ENCODE measurements at regions not wholly inside any gene's neighbourhood (a gene's known extent, or its start where the extent isn't known, plus 50 kb on each side); places are given as distances from the start of the nearest gene placed in this dataset.

- Mint-ChIP-seq H3K9me3 (peaks cover 0 to 8% (median 5%) of the 10 kb centered on the region in 5 donors), H3K4me3 (no peak overlapping the region), H3K36me3 (no peaks in the 10 kb centered on the region), H3K27me3 (peaks cover 1 to 5% of the 10 kb centered on the region in 2 donors), H3K4me1 (no peaks in the 10 kb centered on the region), H3K27ac (no peak overlapping the region)
- DNase-seq: no peak
- no peaks in the 10 kb centered on the region for H3K27me3 ChIP-seq (ENCODE audit: insufficient read depth, low read length, poor library complexity, severe bottlenecking)
- no peaks in the 10 kb centered on the region for H3K36me3 ChIP-seq (ENCODE audit: insufficient read depth, low read length)
- no peaks in the 10 kb centered on the region for H3K4me1 ChIP-seq (ENCODE audit: insufficient read depth, low read length)
- no peak overlapping the region for H3K4me3 ChIP-seq (ENCODE audit: low read length)
- CTCF ChIA-PET: no interaction called here
- POLR2A ChIA-PET: no interaction called here
- no peak overlapping the region for H3K27ac ChIP-seq (ENCODE audit: low read depth, low read length)
- no peaks in the 10 kb centered on the region for H3K9me3 ChIP-seq (ENCODE audit: low read length)
Observed at GRCh38 chrX:69045616-69046345, 119.5 kb downstream of the PJA1 start.

DNA sequence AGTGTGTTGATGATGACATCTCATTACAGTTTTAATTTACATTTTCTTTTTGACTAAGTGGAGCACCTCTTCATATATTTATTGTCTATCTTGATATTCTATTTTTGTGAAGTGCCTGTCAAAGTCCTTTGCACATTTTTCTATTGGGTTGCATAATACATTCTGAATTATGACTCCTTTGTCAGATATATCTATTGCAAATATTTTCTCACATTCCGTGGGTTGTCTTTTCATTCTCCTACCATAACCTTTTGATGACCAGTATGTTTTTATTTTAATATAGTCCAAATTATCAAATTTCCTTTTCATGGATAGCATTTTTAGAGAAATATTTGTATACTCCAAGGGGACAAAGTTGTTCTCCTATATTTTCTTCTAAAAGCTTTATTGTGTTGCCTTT is 126.4 kb downstream of the PJA1 start:
- Mint-ChIP-seq H3K4me1 (no peaks in the 10 kb centered on the region), H3K27ac (no peak overlapping the region), H3K4me3 (no peak overlapping the region), H3K27me3 (peaks cover 3 to 5% of the 10 kb centered on the region in 2 donors), H3K36me3 (no peaks in the 10 kb centered on the region), H3K9me3 (peaks cover 0 to 4% (median 0%) of the 10 kb centered on the region in 5 donors)
- ChIA-PET POLR2A (no interaction called here), CTCF (no interaction called here)
- no peaks in the 10 kb centered on the region for H3K4me1 ChIP-seq (ENCODE audit: insufficient read depth, low read length)
- no peaks in the 10 kb centered on the region for H3K27me3 ChIP-seq (ENCODE audit: insufficient read depth, low read length, poor library complexity, severe bottlenecking)
- no peak overlapping the region for H3K27ac ChIP-seq (ENCODE audit: low read depth, low read length)
- DNase-seq: no peak
- no peaks in the 10 kb centered on the region for H3K36me3 ChIP-seq (ENCODE audit: insufficient read depth, low read length)
- no peak overlapping the region for H3K4me3 ChIP-seq (ENCODE audit: low read length)
- H3K9me3 ChIP-seq (ENCODE audit: low read length): no peaks in the 10 kb centered on the region

- no peak for DNase-seq
- H3K4me3 ChIP-seq (ENCODE audit: low read length): no peak overlapping the region
- no peaks in the 10 kb centered on the region for H3K36me3 ChIP-seq (ENCODE audit: insufficient read depth, low read length)
- H3K4me1 Mint-ChIP-seq: no peaks in the 10 kb centered on the region
- no peaks in the 10 kb centered on the region for H3K9me3 Mint-ChIP-seq
- H3K36me3 Mint-ChIP-seq: no peaks in the 10 kb centered on the region
- ChIA-PET CTCF (no interaction called here), POLR2A (no interaction called here)
- H3K27me3 Mint-ChIP-seq: peaks cover 3 to 5% of the 10 kb centered on the region in 2 donors
- H3K4me1 ChIP-seq (ENCODE audit: insufficient read depth, low read length): no peaks in the 10 kb centered on the region
- H3K27ac ChIP-seq (ENCODE audit: low read depth, low read length): no peak overlapping the region
- H3K9me3 ChIP-seq (ENCODE audit: low read length): no peaks in the 10 kb centered on the region
- H3K27ac Mint-ChIP-seq: no peak overlapping the region
- no peak overlapping the region for H3K4me3 Mint-ChIP-seq
- H3K27me3 ChIP-seq (ENCODE audit: insufficient read depth, low read length, poor library complexity, severe bottlenecking): no peaks in the 10 kb centered on the region
Observed at GRCh38 chrX:69038188-69038587, 127.1 kb downstream of the PJA1 start.

DNA sequence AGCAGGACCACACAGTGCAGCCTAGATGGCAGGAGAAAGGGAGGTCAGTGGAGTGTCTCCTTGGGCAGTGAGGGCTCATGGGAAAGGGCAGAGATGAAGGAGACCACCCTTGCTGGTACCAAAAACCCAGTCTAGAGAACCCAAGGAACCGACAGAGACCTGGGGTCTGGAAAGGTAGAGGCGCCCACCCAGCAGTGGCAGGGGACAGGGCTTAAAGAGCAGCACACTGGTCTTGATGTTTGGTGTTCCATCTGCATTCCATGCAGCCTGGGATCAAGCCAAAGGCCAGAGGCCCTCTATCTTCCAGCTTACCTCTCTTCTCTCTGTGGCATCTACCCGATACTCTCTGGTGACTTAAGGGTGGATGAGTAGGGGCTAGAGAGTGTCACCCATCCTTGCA is 127.5 kb downstream of the PJA1 start:
- no peaks in the 10 kb centered on the region for H3K9me3 ChIP-seq (ENCODE audit: low read length)
- H3K36me3 ChIP-seq (ENCODE audit: insufficient read depth, low read length): no peaks in the 10 kb centered on the region
- no peaks in the 10 kb centered on the region for H3K27me3 ChIP-seq (ENCODE audit: insufficient read depth, low read length, poor library complexity, severe bottlenecking)
- Mint-ChIP-seq H3K36me3 (no peaks in the 10 kb centered on the region), H3K4me1 (no peaks in the 10 kb centered on the region), H3K27me3 (peaks cover 3 to 5% of the 10 kb centered on the region in 2 donors), H3K4me3 (no peak overlapping the region), H3K27ac (no peak overlapping the region), H3K9me3 (no peaks in the 10 kb centered on the region)
- DNase-seq: no peak
- ChIA-PET POLR2A (no interaction called here), CTCF (no interaction called here)
- no peak overlapping the region for H3K27ac ChIP-seq (ENCODE audit: low read depth, low read length)
- no peak overlapping the region for H3K4me3 ChIP-seq (ENCODE audit: low read length)
- H3K4me1 ChIP-seq (ENCODE audit: insufficient read depth, low read length): no peaks in the 10 kb centered on the region

GRCh38 chrX:69036674-69037573 is 128.3 kb downstream of the PJA1 start:
- Histone ChIP-seq H3K27me3 (ENCODE audit: insufficient read depth, low read length, poor library complexity, severe bottlenecking) (no peaks in the 10 kb centered on the region), H3K9me3 (ENCODE audit: low read length) (no peaks in the 10 kb centered on the region), H3K4me3 (ENCODE audit: low read length) (no peak overlapping the region), H3K36me3 (ENCODE audit: insufficient read depth, low read length) (no peaks in the 10 kb centered on the region), H3K27ac (ENCODE audit: low read depth, low read length) (no peak overlapping the region), H3K4me1 (ENCODE audit: insufficient read depth, low read length) (no peaks in the 10 kb centered on the region)
- no peak for DNase-seq
- Mint-ChIP-seq H3K27ac (peak overlapping the region in 1 of 8 donors; percentile 43), H3K4me3 (no peak overlapping the region), H3K27me3 (peaks cover 0 to 3% of the 10 kb centered on the region in 2 donors), H3K36me3 (no peaks in the 10 kb centered on the region), H3K9me3 (no peaks in the 10 kb centered on the region), H3K4me1 (no peaks in the 10 kb centered on the region)
- POLR2A ChIA-PET: no interaction called here
- CTCF ChIA-PET: no interaction called here

DNA sequence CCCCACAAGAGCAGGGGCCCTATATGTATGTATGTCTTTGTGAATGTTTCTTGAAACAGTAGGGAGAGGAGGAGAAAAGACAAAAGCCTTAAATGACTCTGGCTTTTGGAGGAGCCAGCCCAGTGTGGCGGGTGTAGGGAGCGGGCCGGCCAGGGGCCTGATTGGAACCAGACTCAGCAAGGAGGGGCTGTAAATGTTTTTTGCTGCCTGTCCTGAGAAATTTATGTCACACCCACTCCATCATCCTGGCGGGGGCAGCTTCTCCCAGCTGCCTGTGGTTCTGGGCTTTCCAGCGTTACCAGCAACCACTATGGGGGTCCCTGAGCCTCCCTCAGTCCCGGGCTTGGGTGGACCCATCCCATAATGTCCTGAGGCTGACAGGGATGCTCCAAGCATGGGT is 130.8 kb downstream of the PJA1 start:
- Histone ChIP-seq H3K27ac (ENCODE audit: low read depth, low read length) (no peak overlapping the region), H3K27me3 (ENCODE audit: insufficient read depth, low read length, poor library complexity, severe bottlenecking) (no peaks in the 10 kb centered on the region), H3K4me1 (ENCODE audit: insufficient read depth, low read length) (no peaks in the 10 kb centered on the region), H3K9me3 (ENCODE audit: low read length) (no peaks in the 10 kb centered on the region), H3K4me3 (ENCODE audit: low read length) (no peak overlapping the region), H3K36me3 (ENCODE audit: insufficient read depth, low read length) (no peaks in the 10 kb centered on the region)
- Mint-ChIP-seq H3K27ac (peak overlapping the region in 1 of 8 donors; percentile 75), H3K27me3 (no peaks in the 10 kb centered on the region), H3K4me1 (no peaks in the 10 kb centered on the region), H3K36me3 (no peaks in the 10 kb centered on the region), H3K4me3 (no peak overlapping the region), H3K9me3 (no peaks in the 10 kb centered on the region)
- POLR2A ChIA-PET: no interaction called here
- DNase-seq: no peak
- CTCF ChIA-PET: no interaction called here

DNA sequence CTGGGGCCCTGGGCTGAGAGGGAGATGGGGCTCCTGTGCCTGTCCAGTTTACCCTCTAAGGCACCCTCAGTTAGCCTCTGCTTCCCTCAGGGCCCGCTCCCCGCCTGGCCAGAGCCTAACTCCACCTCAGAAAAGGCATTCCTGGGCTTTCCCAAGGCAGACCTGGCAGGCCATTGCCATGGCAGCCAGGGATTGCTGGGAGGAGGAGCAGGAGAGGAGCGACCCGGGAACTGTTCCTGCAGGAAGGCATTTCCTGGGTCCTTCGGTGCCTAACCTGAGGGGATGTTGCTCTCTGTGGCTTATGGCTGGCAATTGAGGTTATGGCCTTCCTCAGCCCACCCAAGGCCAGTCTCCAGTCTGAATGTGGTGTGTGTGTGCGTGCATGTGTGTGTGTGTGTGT is 131.3 kb downstream of the PJA1 start:
- no peak for DNase-seq
- no peaks in the 10 kb centered on the region for H3K36me3 ChIP-seq (ENCODE audit: insufficient read depth, low read length)
- Mint-ChIP-seq H3K36me3 (no peaks in the 10 kb centered on the region), H3K4me1 (no peaks in the 10 kb centered on the region), H3K27ac (no peak overlapping the region), H3K9me3 (no peaks in the 10 kb centered on the region), H3K4me3 (no peak overlapping the region), H3K27me3 (no peaks in the 10 kb centered on the region)
- no peaks in the 10 kb centered on the region for H3K4me1 ChIP-seq (ENCODE audit: insufficient read depth, low read length)
- no peaks in the 10 kb centered on the region for H3K9me3 ChIP-seq (ENCODE audit: low read length)
- CTCF ChIA-PET: no interaction called here
- no peak overlapping the region for H3K27ac ChIP-seq (ENCODE audit: low read depth, low read length)
- H3K27me3 ChIP-seq (ENCODE audit: insufficient read depth, low read length, poor library complexity, severe bottlenecking): no peaks in the 10 kb centered on the region
- POLR2A ChIA-PET: no interaction called here
- no peak overlapping the region for H3K4me3 ChIP-seq (ENCODE audit: low read length)

GRCh38 chrX:69032601-69033000 is 132.7 kb downstream of the PJA1 start:
- H3K36me3 Mint-ChIP-seq: no peaks in the 10 kb centered on the region
- H3K4me1 Mint-ChIP-seq: no peaks in the 10 kb centered on the region
- H3K9me3 ChIP-seq (ENCODE audit: low read length): no peaks in the 10 kb centered on the region
- H3K27ac ChIP-seq (ENCODE audit: low read depth, low read length): no peak overlapping the region
- no peak overlapping the region for H3K27ac Mint-ChIP-seq
- DNase-seq: no peak
- H3K36me3 ChIP-seq (ENCODE audit: insufficient read depth, low read length): no peaks in the 10 kb centered on the region
- POLR2A ChIA-PET: no interaction called here
- H3K4me1 ChIP-seq (ENCODE audit: insufficient read depth, low read length): no peaks in the 10 kb centered on the region
- no peak overlapping the region for H3K4me3 Mint-ChIP-seq
- H3K4me3 ChIP-seq (ENCODE audit: low read length): no peak overlapping the region
- no peaks in the 10 kb centered on the region for H3K9me3 Mint-ChIP-seq
- H3K27me3 Mint-ChIP-seq: no peaks in the 10 kb centered on the region
- CTCF ChIA-PET: no interaction called here
- H3K27me3 ChIP-seq (ENCODE audit: insufficient read depth, low read length, poor library complexity, severe bottlenecking): no peaks in the 10 kb centered on the region

Measured in CD8-positive, alpha-beta memory T cell (primary cell).